ENCODE measurements at regions not wholly inside any gene's neighbourhood (a gene's known extent, or its start where the extent isn't known, plus 50 kb on each side); places are given as distances from the start of the nearest gene placed in this dataset.

- H3K9me3 ChIP-seq (ENCODE audit: control insufficient read depth in 3 of 3, low read length in 3 of 3), result no peaks in the 10 kb centered on the region
- H3K27me3 ChIP-seq (ENCODE audit: control insufficient read depth in 3 of 3, insufficient read depth in 3 of 3, low read length in 3 of 3), result no peaks in the 10 kb centered on the region
- no peak overlapping the region for H3K9ac ChIP-seq (ENCODE audit: low read depth in 1 of 3, low read length in 3 of 3)
- no peak overlapping the region for H3K27ac ChIP-seq (ENCODE audit: low read depth, low read length)
- no peak overlapping the region for H3K4me3 ChIP-seq (ENCODE audit: low read length in 3 of 3)
- H3K36me3 ChIP-seq (ENCODE audit: control insufficient read depth in 3 of 3, insufficient read depth in 3 of 3, low read length in 3 of 3), result no peaks in the 10 kb centered on the region
- H3K4me1 ChIP-seq (ENCODE audit: control insufficient read depth in 3 of 3, insufficient read depth in 3 of 3, low read length in 3 of 3), result no peaks in the 10 kb centered on the region
Measured at GRCh38 chr11:80086496-80087055, 645.7 kb upstream of the TENM4 start.

- no peak overlapping the region for H3K27ac ChIP-seq (ENCODE audit: low read depth, low read length)
- H3K4me1 ChIP-seq (ENCODE audit: control insufficient read depth in 3 of 3, insufficient read depth in 3 of 3, low read length in 3 of 3), result no peaks in the 10 kb centered on the region
- H3K9ac ChIP-seq (ENCODE audit: low read depth in 1 of 3, low read length in 3 of 3), result no peak overlapping the region
- H3K36me3 ChIP-seq (ENCODE audit: control insufficient read depth in 3 of 3, insufficient read depth in 3 of 3, low read length in 3 of 3), result no peaks in the 10 kb centered on the region
- no peak overlapping the region for H3K4me3 ChIP-seq (ENCODE audit: low read length in 3 of 3)
- H3K27me3 ChIP-seq (ENCODE audit: control insufficient read depth in 3 of 3, insufficient read depth in 3 of 3, low read length in 3 of 3), result no peaks in the 10 kb centered on the region
- no peaks in the 10 kb centered on the region for H3K9me3 ChIP-seq (ENCODE audit: control insufficient read depth in 3 of 3, low read length in 3 of 3)
Measured at GRCh38 chr11:80085563-80085962, 644.7 kb upstream of the TENM4 start.

- H3K27me3 ChIP-seq (ENCODE audit: control insufficient read depth in 3 of 3, insufficient read depth in 3 of 3, low read length in 3 of 3), result no peaks in the 10 kb centered on the region
- no peaks in the 10 kb centered on the region for H3K4me1 ChIP-seq (ENCODE audit: control insufficient read depth in 3 of 3, insufficient read depth in 3 of 3, low read length in 3 of 3)
- no peak overlapping the region for H3K27ac ChIP-seq (ENCODE audit: low read depth, low read length)
- no peak overlapping the region for H3K9ac ChIP-seq (ENCODE audit: low read depth in 1 of 3, low read length in 3 of 3)
- H3K4me3 ChIP-seq (ENCODE audit: low read length in 3 of 3), result no peak overlapping the region
- H3K36me3 ChIP-seq (ENCODE audit: control insufficient read depth in 3 of 3, insufficient read depth in 3 of 3, low read length in 3 of 3), result no peaks in the 10 kb centered on the region
- H3K9me3 ChIP-seq (ENCODE audit: control insufficient read depth in 3 of 3, low read length in 3 of 3), result no peaks in the 10 kb centered on the region
Measured at GRCh38 chr11:80084608-80085007, 643.8 kb upstream of the TENM4 start.

- Histone ChIP-seq H3K9me3 (ENCODE audit: control insufficient read depth in 3 of 3, low read length in 3 of 3) (no peaks in the 10 kb centered on the region), H3K4me3 (ENCODE audit: low read length in 3 of 3) (no peak overlapping the region), H3K27me3 (ENCODE audit: control insufficient read depth in 3 of 3, insufficient read depth in 3 of 3, low read length in 3 of 3) (no peaks in the 10 kb centered on the region), H3K9ac (ENCODE audit: low read depth in 1 of 3, low read length in 3 of 3) (no peak overlapping the region), H3K36me3 (ENCODE audit: control insufficient read depth in 3 of 3, insufficient read depth in 3 of 3, low read length in 3 of 3) (no peaks in the 10 kb centered on the region), H3K4me1 (ENCODE audit: control insufficient read depth in 3 of 3, insufficient read depth in 3 of 3, low read length in 3 of 3) (no peaks in the 10 kb centered on the region), H3K27ac (ENCODE audit: low read depth, low read length) (no peak overlapping the region)
Measured at GRCh38 chr11:80083531-80083951, 642.7 kb upstream of the TENM4 start.

- H3K4me3 ChIP-seq (ENCODE audit: low read length in 3 of 3), result no peak overlapping the region
- H3K4me1 ChIP-seq (ENCODE audit: control insufficient read depth in 3 of 3, insufficient read depth in 3 of 3, low read length in 3 of 3), result no peaks in the 10 kb centered on the region
- H3K36me3 ChIP-seq (ENCODE audit: control insufficient read depth in 3 of 3, insufficient read depth in 3 of 3, low read length in 3 of 3), result no peaks in the 10 kb centered on the region
- no peak overlapping the region for H3K27ac ChIP-seq (ENCODE audit: low read depth, low read length)
- no peaks in the 10 kb centered on the region for H3K9me3 ChIP-seq (ENCODE audit: control insufficient read depth in 3 of 3, low read length in 3 of 3)
- H3K9ac ChIP-seq (ENCODE audit: low read depth in 1 of 3, low read length in 3 of 3), result no peak overlapping the region
- no peaks in the 10 kb centered on the region for H3K27me3 ChIP-seq (ENCODE audit: control insufficient read depth in 3 of 3, insufficient read depth in 3 of 3, low read length in 3 of 3)
Measured at GRCh38 chr11:80082406-80082805, 641.6 kb upstream of the TENM4 start.

- Histone ChIP-seq H3K4me3 (ENCODE audit: low read length in 3 of 3) (no peak overlapping the region), H3K27me3 (ENCODE audit: control insufficient read depth in 3 of 3, insufficient read depth in 3 of 3, low read length in 3 of 3) (no peaks in the 10 kb centered on the region), H3K9ac (ENCODE audit: low read depth in 1 of 3, low read length in 3 of 3) (no peak overlapping the region), H3K4me1 (ENCODE audit: control insufficient read depth in 3 of 3, insufficient read depth in 3 of 3, low read length in 3 of 3) (no peaks in the 10 kb centered on the region), H3K9me3 (ENCODE audit: control insufficient read depth in 3 of 3, low read length in 3 of 3) (no peaks in the 10 kb centered on the region), H3K36me3 (ENCODE audit: control insufficient read depth in 3 of 3, insufficient read depth in 3 of 3, low read length in 3 of 3) (no peaks in the 10 kb centered on the region), H3K27ac (ENCODE audit: low read depth, low read length) (no peak overlapping the region)
Measured at GRCh38 chr11:80077113-80077512, 636.3 kb upstream of the TENM4 start.

- Histone ChIP-seq H3K27ac (ENCODE audit: low read depth, low read length) (no peak overlapping the region), H3K9ac (ENCODE audit: low read depth in 1 of 3, low read length in 3 of 3) (no peak overlapping the region), H3K4me1 (ENCODE audit: control insufficient read depth in 3 of 3, insufficient read depth in 3 of 3, low read length in 3 of 3) (no peaks in the 10 kb centered on the region), H3K36me3 (ENCODE audit: control insufficient read depth in 3 of 3, insufficient read depth in 3 of 3, low read length in 3 of 3) (no peaks in the 10 kb centered on the region), H3K27me3 (ENCODE audit: control insufficient read depth in 3 of 3, insufficient read depth in 3 of 3, low read length in 3 of 3) (no peaks in the 10 kb centered on the region), H3K9me3 (ENCODE audit: control insufficient read depth in 3 of 3, low read length in 3 of 3) (no peaks in the 10 kb centered on the region), H3K4me3 (ENCODE audit: low read length in 3 of 3) (no peak overlapping the region)
Measured at GRCh38 chr11:80074837-80075236, 634.0 kb upstream of the TENM4 start.

- Histone ChIP-seq H3K9ac (ENCODE audit: low read depth in 1 of 3, low read length in 3 of 3) (no peak overlapping the region), H3K27me3 (ENCODE audit: control insufficient read depth in 3 of 3, insufficient read depth in 3 of 3, low read length in 3 of 3) (no peaks in the 10 kb centered on the region), H3K36me3 (ENCODE audit: control insufficient read depth in 3 of 3, insufficient read depth in 3 of 3, low read length in 3 of 3) (no peaks in the 10 kb centered on the region), H3K27ac (ENCODE audit: low read depth, low read length) (no peak overlapping the region), H3K9me3 (ENCODE audit: control insufficient read depth in 3 of 3, low read length in 3 of 3) (no peaks in the 10 kb centered on the region), H3K4me3 (ENCODE audit: low read length in 3 of 3) (no peak overlapping the region), H3K4me1 (ENCODE audit: control insufficient read depth in 3 of 3, insufficient read depth in 3 of 3, low read length in 3 of 3) (no peaks in the 10 kb centered on the region)
Measured at GRCh38 chr11:80066291-80066690, 625.5 kb upstream of the TENM4 start.

- Histone ChIP-seq H3K4me3 (ENCODE audit: low read length in 3 of 3) (no peak overlapping the region), H3K9me3 (ENCODE audit: control insufficient read depth in 3 of 3, low read length in 3 of 3) (no peaks in the 10 kb centered on the region), H3K4me1 (ENCODE audit: control insufficient read depth in 3 of 3, insufficient read depth in 3 of 3, low read length in 3 of 3) (no peaks in the 10 kb centered on the region), H3K9ac (ENCODE audit: low read depth in 1 of 3, low read length in 3 of 3) (no peak overlapping the region), H3K27ac (ENCODE audit: low read depth, low read length) (no peak overlapping the region), H3K27me3 (ENCODE audit: control insufficient read depth in 3 of 3, insufficient read depth in 3 of 3, low read length in 3 of 3) (no peaks in the 10 kb centered on the region), H3K36me3 (ENCODE audit: control insufficient read depth in 3 of 3, insufficient read depth in 3 of 3, low read length in 3 of 3) (no peaks in the 10 kb centered on the region)
Measured at GRCh38 chr11:80065086-80065485, 624.3 kb upstream of the TENM4 start.

GRCh38 chr11:80061056-80061455 lies 620.2 kb upstream of the TENM4 start:
- H3K9me3 ChIP-seq (ENCODE audit: control insufficient read depth in 3 of 3, low read length in 3 of 3), result no peaks in the 10 kb centered on the region
- H3K36me3 ChIP-seq (ENCODE audit: control insufficient read depth in 3 of 3, insufficient read depth in 3 of 3, low read length in 3 of 3), result no peaks in the 10 kb centered on the region
- no peak overlapping the region for H3K4me3 ChIP-seq (ENCODE audit: low read length in 3 of 3)
- no peak overlapping the region for H3K9ac ChIP-seq (ENCODE audit: low read depth in 1 of 3, low read length in 3 of 3)
- H3K27me3 ChIP-seq (ENCODE audit: control insufficient read depth in 3 of 3, insufficient read depth in 3 of 3, low read length in 3 of 3), result no peaks in the 10 kb centered on the region
- no peaks in the 10 kb centered on the region for H3K4me1 ChIP-seq (ENCODE audit: control insufficient read depth in 3 of 3, insufficient read depth in 3 of 3, low read length in 3 of 3)
- H3K27ac ChIP-seq (ENCODE audit: low read depth, low read length), result no peak overlapping the region
